SK-N-SH (cell line): ENCODE measurements at regions not wholly inside any gene's neighbourhood (a gene's known extent, or its start where the extent isn't known, plus 50 kb on each side); places are given as distances from the start of the nearest gene placed in this dataset.

Source experiments
- CTCF ChIP-seq: fragments of 200-600 bp; sonication (generic); IDR thresholded peaks from 2 replicates; pipeline ENCODE4 v1.6.1; 2017; ENCODE audit warnings: antibody characterized with exemption, mild to moderate bottlenecking, moderate library complexity
- EP300 ChIP-seq, 2 experiments: IDR thresholded peaks; 2 replicates each; pipeline versions ENCODE4 v1.4.0 to v1.6.1; 2012; ENCODE audit warnings: borderline replicate concordance in 1 of 2, low read depth in 1 of 2, low read length in 1 of 2
- EZH2phosphoT487 ChIP-seq: fragments of 200-600 bp; sonication (generic); IDR thresholded peaks from 2 replicates; pipeline ENCODE4 v1.6.1; 2017; ENCODE audit warnings: low read depth, mixed run types, mild to moderate bottlenecking, antibody characterized with exemption, moderate library complexity, borderline replicate concordance
- GABPA ChIP-seq: IDR thresholded peaks from 2 replicates; pipeline ENCODE4 v1.4.0; 2012; ENCODE audit warnings: low read depth, mild to moderate bottlenecking
- REST ChIP-seq: IDR thresholded peaks from 2 replicates; pipeline ENCODE4 v1.6.1; 2012; ENCODE audit warnings: mild to moderate bottlenecking, low read depth, low read length, moderate library complexity
- USF1 ChIP-seq: IDR thresholded peaks from 2 replicates; pipeline ENCODE4 v1.4.0; 2012; ENCODE audit warnings: low read depth, borderline replicate concordance

GRCh38 chr2:175688243-175688642 lies 313.8 kb downstream of the LNPK start:
- no peak for TF ChIP-seq CTCF
- no peak for TF ChIP-seq EP300 (IDR thresholded peaks at IDR 0.05; ENCODE audit: borderline replicate concordance in 1 of 2, low read depth in 1 of 2, low read length in 1 of 2)
- TF ChIP-seq REST, result no peak
- TF ChIP-seq GABPA, result no peak
- no peak for TF ChIP-seq USF1
- no peak for TF ChIP-seq EZH2phosphoT487
